ENCODE measurements at regions not wholly inside any gene's neighbourhood (a gene's known extent, or its start where the extent isn't known, plus 50 kb on each side); places are given as distances from the start of the nearest gene placed in this dataset.

GRCh38 chr14:98194821-98195220 is 1077.2 kb downstream of the BCL11B start:
- DNase-seq (ENCODE audit: low spot score): no peak
- Histone ChIP-seq H3K36me3 (replicated peaks; ENCODE audit: insufficient read depth, low read depth) (no peaks in the 10 kb centered on the region), H3K4me3 (no peak overlapping the region), H3K4me1 (ENCODE audit: insufficient read depth) (no peaks in the 10 kb centered on the region), H2AFZ (no peak overlapping the region), H3K9me3 (ENCODE audit: low read depth) (no peaks in the 10 kb centered on the region), H3K9me2 (replicated peaks; ENCODE audit: insufficient read depth) (no peaks in the 10 kb centered on the region), H3K27me3 (peaks cover 16% of the 10 kb centered on the region), H4K20me1 (ENCODE audit: insufficient read depth, poor library complexity, severe bottlenecking) (no peaks in the 10 kb centered on the region), H3K79me2 (no peaks in the 10 kb centered on the region), H3K4me2 (no peak overlapping the region), H3K27ac (no peak overlapping the region)
- 73% methylated on average over 2 of the region's 2 CpGs for WGBS (ENCODE audit: low lambda C conversion rate, missing lambda C conversion rate)
- no peak for TF ChIP-seq CTCF (IDR thresholded peaks at IDR 0.05; ENCODE audit: poor library complexity)
- no peak for TF ChIP-seq EZH2phosphoT487 (IDR thresholded peaks at IDR 0.05; ENCODE audit: low read depth, severe bottlenecking, unreplicated experiment)
- TF ChIP-seq EZH2 (IDR thresholded peaks at IDR 0.05; ENCODE audit: borderline replicate concordance): no peak

GRCh38 chr14:98195256-98195655 is 1076.7 kb downstream of the BCL11B start:
- no peaks in the 10 kb centered on the region for H3K9me3 ChIP-seq (ENCODE audit: low read depth)
- 74% methylated on average over 3 of the region's 3 CpGs for whole genome bisulfite sequencing (ENCODE audit: low lambda C conversion rate, missing lambda C conversion rate)
- no peaks in the 10 kb centered on the region for H3K36me3 ChIP-seq (replicated peaks; ENCODE audit: insufficient read depth, low read depth)
- no peaks in the 10 kb centered on the region for H3K4me1 ChIP-seq (ENCODE audit: insufficient read depth)
- no peak overlapping the region for H3K4me3 ChIP-seq
- H3K4me2 ChIP-seq: no peak overlapping the region
- no peaks in the 10 kb centered on the region for H4K20me1 ChIP-seq (ENCODE audit: insufficient read depth, poor library complexity, severe bottlenecking)
- peaks cover 13% of the 10 kb centered on the region for H3K27me3 ChIP-seq
- no peak overlapping the region for H2AFZ ChIP-seq
- TF ChIP-seq EZH2 (IDR thresholded peaks at IDR 0.05; ENCODE audit: borderline replicate concordance) (no peak), EZH2phosphoT487 (IDR thresholded peaks at IDR 0.05; ENCODE audit: low read depth, severe bottlenecking, unreplicated experiment) (no peak), CTCF (IDR thresholded peaks at IDR 0.05; ENCODE audit: poor library complexity) (no peak)
- H3K27ac ChIP-seq: no peak overlapping the region
- H3K9me2 ChIP-seq (replicated peaks; ENCODE audit: insufficient read depth): no peaks in the 10 kb centered on the region
- H3K79me2 ChIP-seq: no peaks in the 10 kb centered on the region
- DNase-seq (ENCODE audit: low spot score): no peak

- 94% methylated on average over 1 of the region's 1 CpG for WGBS (ENCODE audit: low lambda C conversion rate, missing lambda C conversion rate)
- Histone ChIP-seq H3K4me2 (no peak overlapping the region), H3K79me2 (no peaks in the 10 kb centered on the region), H3K36me3 (replicated peaks; ENCODE audit: insufficient read depth, low read depth) (no peaks in the 10 kb centered on the region), H3K27me3 (peaks cover 23% of the 10 kb centered on the region), H3K9me3 (ENCODE audit: low read depth) (no peaks in the 10 kb centered on the region), H3K4me1 (ENCODE audit: insufficient read depth) (no peaks in the 10 kb centered on the region), H4K20me1 (ENCODE audit: insufficient read depth, poor library complexity, severe bottlenecking) (no peaks in the 10 kb centered on the region), H2AFZ (no peak overlapping the region), H3K9me2 (replicated peaks; ENCODE audit: insufficient read depth) (no peaks in the 10 kb centered on the region), H3K4me3 (no peak overlapping the region), H3K27ac (no peak overlapping the region)
- TF ChIP-seq CTCF (IDR thresholded peaks at IDR 0.05; ENCODE audit: poor library complexity) (no peak), EZH2phosphoT487 (IDR thresholded peaks at IDR 0.05; ENCODE audit: low read depth, severe bottlenecking, unreplicated experiment) (no peak), EZH2 (IDR thresholded peaks at IDR 0.05; ENCODE audit: borderline replicate concordance) (no peak)
- DNase-seq (ENCODE audit: low spot score): no peak
Measured at GRCh38 chr14:98197933-98198332, 1074.1 kb downstream of the BCL11B start.

GRCh38 chr14:98198385-98198784 is 1073.6 kb downstream of the BCL11B start:
- WGBS (ENCODE audit: low lambda C conversion rate, missing lambda C conversion rate): 73% methylated on average over 10 of the region's 10 CpGs
- H2AFZ ChIP-seq: no peak overlapping the region
- no peak overlapping the region for H3K4me2 ChIP-seq
- TF ChIP-seq CTCF (IDR thresholded peaks at IDR 0.05; ENCODE audit: poor library complexity) (no peak), EZH2 (IDR thresholded peaks at IDR 0.05; ENCODE audit: borderline replicate concordance) (no peak), EZH2phosphoT487 (IDR thresholded peaks at IDR 0.05; ENCODE audit: low read depth, severe bottlenecking, unreplicated experiment) (no peak)
- no peaks in the 10 kb centered on the region for H3K4me1 ChIP-seq (ENCODE audit: insufficient read depth)
- H3K9me3 ChIP-seq (ENCODE audit: low read depth): no peaks in the 10 kb centered on the region
- no peak overlapping the region for H3K4me3 ChIP-seq
- H3K9me2 ChIP-seq (replicated peaks; ENCODE audit: insufficient read depth): no peaks in the 10 kb centered on the region
- no peaks in the 10 kb centered on the region for H3K79me2 ChIP-seq
- no peak overlapping the region for H3K27ac ChIP-seq
- H4K20me1 ChIP-seq (ENCODE audit: insufficient read depth, poor library complexity, severe bottlenecking): no peaks in the 10 kb centered on the region
- DNase-seq (ENCODE audit: low spot score): no peak
- H3K27me3 ChIP-seq: peaks cover 23% of the 10 kb centered on the region
- no peaks in the 10 kb centered on the region for H3K36me3 ChIP-seq (replicated peaks; ENCODE audit: insufficient read depth, low read depth)
